ENCODE measurements at regions not wholly inside any gene's neighbourhood (a gene's known extent, or its start where the extent isn't known, plus 50 kb on each side); places are given as distances from the start of the nearest gene placed in this dataset.

GRCh38 chr12:127205781-127206555 lies 1061.0 kb upstream of the TMEM132C start:
- no peak overlapping the region for H2AFZ ChIP-seq (ENCODE audit: low read depth, low read length)
- H3K4me2 ChIP-seq (ENCODE audit: insufficient read depth, low read length) = no peak overlapping the region
- TF ChIP-seq EZH2 (IDR thresholded peaks at IDR 0.05; ENCODE audit: borderline replicate concordance, low read depth, low read length, severe bottlenecking) (no peak), MAX (IDR thresholded peaks at IDR 0.05; ENCODE audit: insufficient read depth, insufficient read length) (no peak), JUN (IDR thresholded peaks at IDR 0.05; ENCODE audit: borderline replicate concordance, insufficient read depth, insufficient read length, low read depth) (no peak), POLR2AphosphoS5 (IDR thresholded peaks at IDR 0.05; ENCODE audit: insufficient read depth, low read depth, low read length) (no peak), POLR2A (IDR thresholded peaks at IDR 0.05; ENCODE audit: low read depth, low read length) (no peak), GATA2 (IDR thresholded peaks at IDR 0.05; ENCODE audit: insufficient read depth, insufficient read length, low read depth, low read length) (no peak), CTCF (IDR thresholded peaks at IDR 0.05; ENCODE audit: extremely low read depth in 1 of 2, insufficient read depth in 1 of 2, low read depth in 1 of 2, low read length in 2 of 2) (no peak), FOS (IDR thresholded peaks at IDR 0.05; ENCODE audit: borderline replicate concordance, insufficient read depth, low read length) (no peak), MYC (IDR thresholded peaks at IDR 0.05; ENCODE audit: low read depth, low read length) (no peak)
- DNase-seq (ENCODE audit: low read depth, low spot score) (no peak), FAIRE-seq (no peak)
- no TSS peak for BruUV-seq (replicated peaks)
- H3K4me3 ChIP-seq (replicated peaks in 1 of 3; ENCODE audit: insufficient read depth in 1 of 3, low read depth in 1 of 3, low read length in 3 of 3) = no peak overlapping the region
- ChIA-PET POLR2A (no interaction called here), CTCF (no interaction called here)
- no peaks in the 10 kb centered on the region for H3K9me1 ChIP-seq (replicated peaks; ENCODE audit: control insufficient read depth, extremely low read depth, insufficient read depth, low read length)
- H4K20me1 ChIP-seq (replicated peaks; ENCODE audit: control insufficient read depth, extremely low read depth, insufficient read depth, low read length) = no peaks in the 10 kb centered on the region
- no peak overlapping the region for H3K27ac ChIP-seq (ENCODE audit: insufficient read depth, low read depth, low read length)
- no peaks in the 10 kb centered on the region for H3K9me3 ChIP-seq (replicated peaks; ENCODE audit: control insufficient read depth, insufficient read depth, low read length)
- intact Hi-C loops (cut with micrococcal nuclease) (no loop called here), dilution Hi-C loops (cut with MboI; ENCODE audit: extremely low pct_ligation_motif_present, low sequenced_read_pairs) (no loop called here)
- H3K4me1 ChIP-seq (ENCODE audit: control insufficient read depth, extremely low read depth, insufficient read depth, low read length) = no peaks in the 10 kb centered on the region
- no peaks in the 10 kb centered on the region for H3K79me2 ChIP-seq (ENCODE audit: control insufficient read depth, insufficient read depth, low read length)
- H3K9ac ChIP-seq (replicated peaks; ENCODE audit: extremely low read depth, insufficient read depth, low read length) = no peak overlapping the region
- H3K36me3 ChIP-seq (ENCODE audit: control insufficient read depth in 2 of 2, extremely low read depth in 1 of 2, insufficient read depth in 2 of 2, low read length in 2 of 2) = no peaks in the 10 kb centered on the region
- H3K27me3 ChIP-seq (ENCODE audit: control insufficient read depth in 2 of 2, insufficient read depth in 2 of 2, low read length in 2 of 2) = no peaks in the 10 kb centered on the region

All from endothelial cell of umbilical vein (primary cell).